Superior temporal gyrus (tissue), 1 donor: ENCODE measurements at regions not wholly inside any gene's neighbourhood (a gene's known extent, or its start where the extent isn't known, plus 50 kb on each side); places are given as distances from the start of the nearest gene placed in this dataset.

Experiments
- DNase-seq: peaks from one replicate; pipeline ENCODE4 v3.0.0-alpha.2; 2016; ENCODE audit errors: extremely low spot score

GRCh38 chr3:106610362-106610959 is 741.6 kb upstream of the CBLB start:
- DNase-seq, result no peak

GRCh38 chr3:106611116-106611515 is 742.3 kb upstream of the CBLB start:
- DNase-seq, result no peak

GRCh38 chr3:106611841-106612240 is 743.0 kb upstream of the CBLB start:
- DNase-seq, result no peak

- DNase-seq, result no peak
Observed at GRCh38 chr3:106616556-106616955, 747.7 kb upstream of the CBLB start.

- DNase-seq, result no peak
Observed at GRCh38 chr3:106617276-106617675, 748.5 kb upstream of the CBLB start.

- no peak for DNase-seq
Observed at GRCh38 chr3:106620646-106621045, 751.8 kb upstream of the CBLB start.

GRCh38 chr3:106624154-106624553 is 753.1 kb upstream of the CCDC54 start:
- no peak for DNase-seq

GRCh38 chr3:106628407-106628806 is 748.8 kb upstream of the CCDC54 start:
- no peak for DNase-seq

- no peak for DNase-seq
Observed at GRCh38 chr3:106629215-106629832, 747.9 kb upstream of the CCDC54 start.

GRCh38 chr3:106631373-106632108 is 745.7 kb upstream of the CCDC54 start:
- no peak for DNase-seq

GRCh38 chr3:106635271-106635670 is 742.0 kb upstream of the CCDC54 start:
- no peak for DNase-seq

- no peak for DNase-seq
Observed at GRCh38 chr3:106635826-106636225, 741.4 kb upstream of the CCDC54 start.

- no peak for DNase-seq
Observed at GRCh38 chr3:106640353-106640752, 736.9 kb upstream of the CCDC54 start.

- DNase-seq, result no peak
Observed at GRCh38 chr3:106642161-106642560, 735.1 kb upstream of the CCDC54 start.

GRCh38 chr3:106643684-106644161 is 733.5 kb upstream of the CCDC54 start:
- no peak for DNase-seq

GRCh38 chr3:106673926-106674569 is 703.2 kb upstream of the CCDC54 start:
- DNase-seq, result no peak

- no peak for DNase-seq
Observed at GRCh38 chr3:106675451-106675850, 701.8 kb upstream of the CCDC54 start.

GRCh38 chr3:106678657-106679390 is 698.4 kb upstream of the CCDC54 start:
- DNase-seq, result no peak

- DNase-seq, result no peak
Observed at GRCh38 chr3:106683953-106684620, 693.2 kb upstream of the CCDC54 start.

GRCh38 chr3:106685745-106686144 is 691.5 kb upstream of the CCDC54 start:
- DNase-seq, result no peak

- no peak for DNase-seq
Observed at GRCh38 chr3:106687905-106688304, 689.3 kb upstream of the CCDC54 start.
